ENCODE measurements at regions not wholly inside any gene's neighbourhood (a gene's known extent, or its start where the extent isn't known, plus 50 kb on each side); places are given as distances from the start of the nearest gene placed in this dataset.

DNA sequence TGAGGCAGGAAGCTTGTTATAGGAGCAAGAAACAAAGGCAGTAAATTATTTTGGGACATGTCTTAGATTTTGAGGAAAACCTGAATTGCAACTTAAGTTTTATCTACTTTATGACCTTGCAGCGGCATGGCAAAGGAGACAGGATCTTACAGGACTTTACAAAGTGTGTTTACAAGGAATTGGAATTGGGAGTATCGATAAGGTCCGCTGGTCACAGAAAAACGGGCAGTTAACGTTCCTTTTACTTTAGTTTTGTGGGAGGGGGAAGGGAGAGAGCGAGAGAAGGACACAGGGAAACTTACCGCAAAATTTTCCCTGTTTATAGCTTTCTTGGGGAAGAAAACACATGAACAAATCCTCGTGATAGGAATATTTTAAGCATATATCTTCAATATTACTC is 1607.2 kb downstream of the GRIK2 start:
- no peak overlapping the region for H2AFZ ChIP-seq (ENCODE audit: low read depth, low read length)
- no peaks in the 10 kb centered on the region for H3K27me3 ChIP-seq (ENCODE audit: control insufficient read depth in 2 of 2, insufficient read depth in 2 of 2, low read length in 2 of 2)
- H3K4me1 ChIP-seq (ENCODE audit: control insufficient read depth, extremely low read depth, insufficient read depth, low read length): no peaks in the 10 kb centered on the region
- FAIRE-seq (no peak), DNase-seq (ENCODE audit: low read depth, low spot score) (no peak)
- H3K9ac ChIP-seq (replicated peaks; ENCODE audit: extremely low read depth, insufficient read depth, low read length): no peak overlapping the region
- ChIA-PET CTCF (no interaction called here), POLR2A (no interaction called here)
- H3K36me3 ChIP-seq (ENCODE audit: control insufficient read depth in 2 of 2, extremely low read depth in 1 of 2, insufficient read depth in 2 of 2, low read length in 2 of 2): no peaks in the 10 kb centered on the region
- BruUV-seq (replicated peaks): no TSS peak
- H3K4me2 ChIP-seq (ENCODE audit: insufficient read depth, low read length): no peak overlapping the region
- H3K79me2 ChIP-seq (ENCODE audit: control insufficient read depth, insufficient read depth, low read length): no peaks in the 10 kb centered on the region
- dilution Hi-C loops (cut with MboI; ENCODE audit: extremely low pct_ligation_motif_present, low sequenced_read_pairs) (no loop called here), intact Hi-C loops (cut with micrococcal nuclease) (no loop called here)
- H3K4me3 ChIP-seq (replicated peaks in 1 of 3; ENCODE audit: insufficient read depth in 1 of 3, low read depth in 1 of 3, low read length in 3 of 3): no peak overlapping the region
- no peaks in the 10 kb centered on the region for H4K20me1 ChIP-seq (replicated peaks; ENCODE audit: control insufficient read depth, extremely low read depth, insufficient read depth, low read length)
- H3K9me1 ChIP-seq (replicated peaks; ENCODE audit: control insufficient read depth, extremely low read depth, insufficient read depth, low read length): no peaks in the 10 kb centered on the region
- no peaks in the 10 kb centered on the region for H3K9me3 ChIP-seq (replicated peaks; ENCODE audit: control insufficient read depth, insufficient read depth, low read length)
- H3K27ac ChIP-seq (ENCODE audit: insufficient read depth, low read depth, low read length): no peak overlapping the region
- TF ChIP-seq POLR2AphosphoS5 (IDR thresholded peaks at IDR 0.05; ENCODE audit: insufficient read depth, low read depth, low read length) (no peak), MYC (IDR thresholded peaks at IDR 0.05; ENCODE audit: low read depth, low read length) (no peak), FOS (IDR thresholded peaks at IDR 0.05; ENCODE audit: borderline replicate concordance, insufficient read depth, low read length) (no peak), GATA2 (IDR thresholded peaks at IDR 0.05; ENCODE audit: insufficient read depth, insufficient read length, low read depth, low read length) (no peak), POLR2A (IDR thresholded peaks at IDR 0.05; ENCODE audit: low read depth, low read length) (no peak), EZH2 (IDR thresholded peaks at IDR 0.05; ENCODE audit: borderline replicate concordance, low read depth, low read length, severe bottlenecking) (no peak), JUN (IDR thresholded peaks at IDR 0.05; ENCODE audit: borderline replicate concordance, insufficient read depth, insufficient read length, low read depth) (no peak)
- TF ChIP-seq, protein P1, sequence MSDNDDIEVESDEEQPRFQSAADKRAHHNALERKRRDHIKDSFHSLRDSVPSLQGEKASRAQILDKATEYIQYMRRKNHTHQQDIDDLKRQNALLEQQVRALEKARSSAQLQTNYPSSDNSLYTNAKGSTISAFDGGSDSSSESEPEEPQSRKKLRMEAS (IDR thresholded peaks at IDR 0.05; ENCODE audit: insufficient read depth, insufficient read length): no peak
- TF ChIP-seq, protein P2, sequence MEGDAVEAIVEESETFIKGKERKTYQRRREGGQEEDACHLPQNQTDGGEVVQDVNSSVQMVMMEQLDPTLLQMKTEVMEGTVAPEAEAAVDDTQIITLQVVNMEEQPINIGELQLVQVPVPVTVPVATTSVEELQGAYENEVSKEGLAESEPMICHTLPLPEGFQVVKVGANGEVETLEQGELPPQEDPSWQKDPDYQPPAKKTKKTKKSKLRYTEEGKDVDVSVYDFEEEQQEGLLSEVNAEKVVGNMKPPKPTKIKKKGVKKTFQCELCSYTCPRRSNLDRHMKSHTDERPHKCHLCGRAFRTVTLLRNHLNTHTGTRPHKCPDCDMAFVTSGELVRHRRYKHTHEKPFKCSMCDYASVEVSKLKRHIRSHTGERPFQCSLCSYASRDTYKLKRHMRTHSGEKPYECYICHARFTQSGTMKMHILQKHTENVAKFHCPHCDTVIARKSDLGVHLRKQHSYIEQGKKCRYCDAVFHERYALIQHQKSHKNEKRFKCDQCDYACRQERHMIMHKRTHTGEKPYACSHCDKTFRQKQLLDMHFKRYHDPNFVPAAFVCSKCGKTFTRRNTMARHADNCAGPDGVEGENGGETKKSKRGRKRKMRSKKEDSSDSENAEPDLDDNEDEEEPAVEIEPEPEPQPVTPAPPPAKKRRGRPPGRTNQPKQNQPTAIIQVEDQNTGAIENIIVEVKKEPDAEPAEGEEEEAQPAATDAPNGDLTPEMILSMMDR (IDR thresholded peaks at IDR 0.05; ENCODE audit: extremely low read depth in 1 of 2, insufficient read depth in 1 of 2, low read depth in 1 of 2, low read length in 2 of 2): no peak

Data from endothelial cell of umbilical vein (primary cell).